ENCODE measurements at regions not wholly inside any gene's neighbourhood (a gene's known extent, or its start where the extent isn't known, plus 50 kb on each side); places are given as distances from the start of the nearest gene placed in this dataset.

GRCh38 chr12:29844667-29845066, 60.9 kb upstream of the TMTC1 start:
- no peak for TF ChIP-seq CTCF (IDR thresholded peaks at IDR 0.05)
- no peak for TF ChIP-seq POLR2A (IDR thresholded peaks at IDR 0.05)
